ENCODE measurements at regions not wholly inside any gene's neighbourhood (a gene's known extent, or its start where the extent isn't known, plus 50 kb on each side); places are given as distances from the start of the nearest gene placed in this dataset.

DNA sequence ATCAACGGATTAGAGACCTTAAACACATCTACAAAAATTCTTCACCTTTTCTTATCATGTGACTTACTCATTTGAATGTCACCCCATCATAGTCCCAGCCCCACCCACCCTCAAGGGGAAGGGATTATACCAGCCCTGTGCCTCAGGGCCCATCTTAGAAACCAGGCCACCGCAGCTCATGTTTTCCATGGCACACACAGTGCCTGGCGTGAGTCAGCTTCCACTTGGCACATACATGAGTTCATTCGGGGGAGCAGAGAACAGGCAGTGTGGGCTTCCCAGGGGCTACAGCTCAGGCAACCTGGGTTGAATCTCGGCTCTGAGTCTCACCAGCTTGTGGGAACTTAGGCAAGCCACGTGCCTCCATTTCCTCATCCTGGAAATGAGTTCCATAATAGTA lies 310.6 kb downstream of the NPHP4 start:
- TF ChIP-seq, protein P1, sequence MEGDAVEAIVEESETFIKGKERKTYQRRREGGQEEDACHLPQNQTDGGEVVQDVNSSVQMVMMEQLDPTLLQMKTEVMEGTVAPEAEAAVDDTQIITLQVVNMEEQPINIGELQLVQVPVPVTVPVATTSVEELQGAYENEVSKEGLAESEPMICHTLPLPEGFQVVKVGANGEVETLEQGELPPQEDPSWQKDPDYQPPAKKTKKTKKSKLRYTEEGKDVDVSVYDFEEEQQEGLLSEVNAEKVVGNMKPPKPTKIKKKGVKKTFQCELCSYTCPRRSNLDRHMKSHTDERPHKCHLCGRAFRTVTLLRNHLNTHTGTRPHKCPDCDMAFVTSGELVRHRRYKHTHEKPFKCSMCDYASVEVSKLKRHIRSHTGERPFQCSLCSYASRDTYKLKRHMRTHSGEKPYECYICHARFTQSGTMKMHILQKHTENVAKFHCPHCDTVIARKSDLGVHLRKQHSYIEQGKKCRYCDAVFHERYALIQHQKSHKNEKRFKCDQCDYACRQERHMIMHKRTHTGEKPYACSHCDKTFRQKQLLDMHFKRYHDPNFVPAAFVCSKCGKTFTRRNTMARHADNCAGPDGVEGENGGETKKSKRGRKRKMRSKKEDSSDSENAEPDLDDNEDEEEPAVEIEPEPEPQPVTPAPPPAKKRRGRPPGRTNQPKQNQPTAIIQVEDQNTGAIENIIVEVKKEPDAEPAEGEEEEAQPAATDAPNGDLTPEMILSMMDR (IDR thresholded peaks at IDR 0.05): no peak
- TF ChIP-seq CREM (CRISPR knock-in tag; IDR thresholded peaks at IDR 0.05): no peak
- no peak for TF ChIP-seq CREB1 (CRISPR knock-in tag; IDR thresholded peaks at IDR 0.05)
- TF ChIP-seq ZNF121 (CRISPR knock-in tag; IDR thresholded peaks at IDR 0.05): no peak
- no peak for TF ChIP-seq JUN (CRISPR knock-in tag; IDR thresholded peaks at IDR 0.05)
- no peak for TF ChIP-seq NFE2L1 (CRISPR knock-in tag; IDR thresholded peaks at IDR 0.05)
- no peak for TF ChIP-seq ATF1 (CRISPR knock-in tag; IDR thresholded peaks at IDR 0.05)
- no peak for TF ChIP-seq KAT7 (CRISPR knock-in tag; IDR thresholded peaks at IDR 0.05; ENCODE audit: borderline replicate concordance)
- TF ChIP-seq ZNF263 (CRISPR knock-in tag; IDR thresholded peaks at IDR 0.05; ENCODE audit: low read depth): no peak
- TF ChIP-seq, protein P2, sequence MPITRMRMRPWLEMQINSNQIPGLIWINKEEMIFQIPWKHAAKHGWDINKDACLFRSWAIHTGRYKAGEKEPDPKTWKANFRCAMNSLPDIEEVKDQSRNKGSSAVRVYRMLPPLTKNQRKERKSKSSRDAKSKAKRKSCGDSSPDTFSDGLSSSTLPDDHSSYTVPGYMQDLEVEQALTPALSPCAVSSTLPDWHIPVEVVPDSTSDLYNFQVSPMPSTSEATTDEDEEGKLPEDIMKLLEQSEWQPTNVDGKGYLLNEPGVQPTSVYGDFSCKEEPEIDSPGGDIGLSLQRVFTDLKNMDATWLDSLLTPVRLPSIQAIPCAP (CRISPR knock-in tag; IDR thresholded peaks at IDR 0.05): no peak
- TF ChIP-seq GABPB1 (CRISPR knock-in tag; IDR thresholded peaks at IDR 0.05): no peak
- TF ChIP-seq, protein P3, sequence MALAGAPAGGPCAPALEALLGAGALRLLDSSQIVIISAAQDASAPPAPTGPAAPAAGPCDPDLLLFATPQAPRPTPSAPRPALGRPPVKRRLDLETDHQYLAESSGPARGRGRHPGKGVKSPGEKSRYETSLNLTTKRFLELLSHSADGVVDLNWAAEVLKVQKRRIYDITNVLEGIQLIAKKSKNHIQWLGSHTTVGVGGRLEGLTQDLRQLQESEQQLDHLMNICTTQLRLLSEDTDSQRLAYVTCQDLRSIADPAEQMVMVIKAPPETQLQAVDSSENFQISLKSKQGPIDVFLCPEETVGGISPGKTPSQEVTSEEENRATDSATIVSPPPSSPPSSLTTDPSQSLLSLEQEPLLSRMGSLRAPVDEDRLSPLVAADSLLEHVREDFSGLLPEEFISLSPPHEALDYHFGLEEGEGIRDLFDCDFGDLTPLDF (CRISPR knock-in tag; IDR thresholded peaks at IDR 0.05): no peak
- TF ChIP-seq, protein P4, sequence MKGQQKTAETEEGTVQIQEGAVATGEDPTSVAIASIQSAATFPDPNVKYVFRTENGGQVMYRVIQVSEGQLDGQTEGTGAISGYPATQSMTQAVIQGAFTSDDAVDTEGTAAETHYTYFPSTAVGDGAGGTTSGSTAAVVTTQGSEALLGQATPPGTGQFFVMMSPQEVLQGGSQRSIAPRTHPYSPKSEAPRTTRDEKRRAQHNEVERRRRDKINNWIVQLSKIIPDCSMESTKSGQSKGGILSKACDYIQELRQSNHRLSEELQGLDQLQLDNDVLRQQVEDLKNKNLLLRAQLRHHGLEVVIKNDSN (CRISPR knock-in tag; IDR thresholded peaks at IDR 0.05): no peak
- no peak for TF ChIP-seq ZNF138 (CRISPR knock-in tag; conservative IDR thresholded peaks at IDR 0.05)

Measured in WTC11 (cell line).